H1 (cell line): ENCODE measurements at regions not wholly inside any gene's neighbourhood (a gene's known extent, or its start where the extent isn't known, plus 50 kb on each side); places are given as distances from the start of the nearest gene placed in this dataset.

Experiments used
- BACH1 ChIP-seq: IDR thresholded peaks from 2 replicates; pipeline ENCODE4 v1.6.1; 2012; ENCODE audit warnings: low read length, improper control_type of control experiment
- SIRT6 ChIP-seq: IDR thresholded peaks from one replicate; pipeline ENCODE4 v1.7.1; 2012; ENCODE audit warnings: low read length, inconsistent platforms
- TBP ChIP-seq: IDR thresholded peaks from 2 replicates; pipeline ENCODE4 v1.6.1; 2011; ENCODE audit warnings: low read depth, low read length, improper control_type of control experiment

DNA sequence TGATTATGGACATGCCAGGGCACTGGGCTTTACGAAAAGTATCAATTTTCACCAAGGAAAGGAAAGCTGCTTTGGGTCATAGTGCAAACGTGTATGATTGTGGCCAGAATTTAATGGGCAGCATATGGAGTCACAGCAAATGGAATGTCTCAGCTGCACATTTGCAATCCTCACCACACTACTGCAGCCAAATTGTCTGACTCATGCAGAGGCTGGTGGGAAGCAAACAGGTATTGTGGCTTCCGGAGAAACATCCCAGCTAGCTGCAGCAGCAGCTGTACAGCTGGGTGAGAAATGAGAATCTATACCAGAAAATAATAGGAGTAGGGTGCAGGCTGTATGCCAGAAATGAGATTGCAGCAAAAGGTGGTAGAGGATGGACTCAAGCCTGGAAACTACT lies 374.7 kb upstream of the VWC2 start (continued):
- no peak for TF ChIP-seq BACH1
- TF ChIP-seq SIRT6: no peak
- no peak for TF ChIP-seq TBP
